HPDE6-E6E7 (cell line): ENCODE measurements at regions not wholly inside any gene's neighbourhood (a gene's known extent, or its start where the extent isn't known, plus 50 kb on each side); places are given as distances from the start of the nearest gene placed in this dataset.

Experiments used
- DNase-seq: peaks from one replicate; pipeline ENCODE4 v3.0.0; 2011; ENCODE audit warnings: missing footprints; ENCODE audit errors: extremely low spot score

GRCh38 chr13:55432814-55433213 is 1707.9 kb upstream of the PRR20A start:
- no peak for DNase-seq

- DNase-seq, result no peak
Observed at GRCh38 chr13:55437162-55437561, 1703.6 kb upstream of the PRR20A start.

GRCh38 chr13:55439450-55439849 is 1701.3 kb upstream of the PRR20A start:
- no peak for DNase-seq

GRCh38 chr13:55440465-55441085 is 1700.1 kb upstream of the PRR20A start:
- no peak for DNase-seq

- no peak for DNase-seq
Observed at GRCh38 chr13:55464222-55464621, 1676.5 kb upstream of the PRR20A start.

GRCh38 chr13:55467476-55467875 is 1673.2 kb upstream of the PRR20A start:
- DNase-seq, result no peak

GRCh38 chr13:55483626-55484158 is 1657.0 kb upstream of the PRR20A start:
- no peak for DNase-seq

GRCh38 chr13:55493297-55493696 is 1647.4 kb upstream of the PRR20A start:
- DNase-seq, result no peak

GRCh38 chr13:55497486-55497885 is 1643.2 kb upstream of the PRR20A start:
- DNase-seq, result no peak

- DNase-seq, result no peak
Observed at GRCh38 chr13:55500694-55501093, 1640.0 kb upstream of the PRR20A start.

- DNase-seq, result peak; percentile 6
Observed at GRCh38 chr13:55516610-55517009, 1624.1 kb upstream of the PRR20A start.

- no peak for DNase-seq
Observed at GRCh38 chr13:55517312-55517711, 1623.4 kb upstream of the PRR20A start.

GRCh38 chr13:55528434-55528833 is 1612.3 kb upstream of the PRR20A start:
- DNase-seq, result no peak

GRCh38 chr13:55534306-55534705 is 1606.4 kb upstream of the PRR20A start:
- no peak for DNase-seq

GRCh38 chr13:55538424-55538823 is 1602.3 kb upstream of the PRR20A start:
- no peak for DNase-seq

GRCh38 chr13:55543053-55543452 is 1597.7 kb upstream of the PRR20A start:
- DNase-seq, result no peak

- no peak for DNase-seq
Observed at GRCh38 chr13:55550624-55551023, 1590.1 kb upstream of the PRR20A start.

GRCh38 chr13:55553701-55554100 is 1587.0 kb upstream of the PRR20A start:
- DNase-seq, result no peak

- no peak for DNase-seq
Observed at GRCh38 chr13:55554741-55555140, 1586.0 kb upstream of the PRR20A start.

GRCh38 chr13:55560331-55560730 is 1580.4 kb upstream of the PRR20A start:
- DNase-seq, result no peak

GRCh38 chr13:55563267-55563666 is 1577.5 kb upstream of the PRR20A start:
- no peak for DNase-seq

- no peak for DNase-seq
Observed at GRCh38 chr13:55566334-55566733, 1574.4 kb upstream of the PRR20A start.

GRCh38 chr13:55566779-55567178 is 1573.9 kb upstream of the PRR20A start:
- no peak for DNase-seq
